ENCODE measurements at regions not wholly inside any gene's neighbourhood (a gene's known extent, or its start where the extent isn't known, plus 50 kb on each side); places are given as distances from the start of the nearest gene placed in this dataset.
A peak's percentile ranks its signal among the peaks of the same experiment; 100 is the strongest.

DNA sequence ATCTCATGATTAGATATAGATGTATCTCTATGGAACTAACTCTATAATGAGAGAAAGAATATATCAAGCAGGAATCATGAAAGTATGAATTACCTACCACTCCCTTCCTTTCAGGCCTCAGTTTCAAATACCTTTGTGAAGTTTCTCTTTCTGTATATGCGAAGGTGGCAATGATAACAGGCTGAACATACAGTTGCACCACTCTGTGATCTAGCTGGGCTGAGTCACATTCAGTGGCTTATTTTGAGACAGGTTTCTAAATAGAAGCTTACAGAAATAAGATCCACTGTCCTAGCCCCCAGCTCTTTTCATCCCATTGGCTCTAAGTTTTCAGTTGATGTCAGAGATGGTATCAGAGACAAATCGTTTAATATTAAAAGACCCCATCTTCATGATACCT lies 662.0 kb downstream of the SLITRK1 start:
- no peak for DNase-seq (ENCODE audit: low read depth, low spot score)

GRCh38 chr13:83219832-83220231 lies 662.4 kb downstream of the SLITRK1 start:
- in situ Hi-C loops (cut with HindIII; ENCODE audit: low pct_unique_long_range_greater_than_20kb, low sequenced_read_pairs): no loop called here
- DNase-seq (ENCODE audit: low read depth, low spot score): no peak

More for the DNA sequence above, 662.0 kb downstream of the SLITRK1 start:
- in situ Hi-C loops (cut with HindIII; ENCODE audit: low pct_unique_long_range_greater_than_20kb, low sequenced_read_pairs): no loop called here

DNA sequence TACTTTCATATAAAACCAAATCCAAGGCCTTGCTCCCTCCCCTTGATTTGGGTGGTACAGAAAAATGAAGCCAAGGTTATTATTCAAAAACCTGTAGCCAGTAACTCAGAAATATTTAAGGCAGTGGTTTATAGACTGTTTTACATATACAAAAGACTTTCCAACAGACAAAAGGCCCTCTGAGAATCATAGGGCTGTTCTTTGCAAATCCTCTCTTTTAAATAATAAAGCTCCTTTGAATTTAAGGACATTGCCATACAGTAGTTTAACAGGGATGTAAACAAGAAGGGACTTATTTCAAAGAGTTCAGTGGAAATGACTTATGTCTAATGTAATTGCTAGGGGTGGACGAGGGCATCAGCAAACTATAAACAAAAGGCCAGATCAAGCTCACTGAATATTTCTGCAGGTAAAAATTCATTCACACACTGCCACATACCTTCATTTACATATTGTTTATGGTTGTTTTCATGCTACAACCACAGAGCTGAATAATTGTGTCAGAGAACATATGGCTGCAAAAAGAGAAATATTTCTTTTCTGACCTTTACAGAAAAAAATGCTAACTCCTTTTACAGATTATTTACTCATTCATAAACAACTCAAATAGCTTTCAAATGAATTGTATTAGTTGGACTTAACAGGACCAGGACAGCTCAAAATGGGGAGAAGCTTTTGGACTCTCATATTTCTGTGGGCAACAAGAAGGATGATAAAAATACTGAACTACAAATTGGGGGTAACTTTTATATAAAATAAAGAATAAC lies 665.6 kb downstream of the SLITRK1 start:
- in situ Hi-C loops (cut with HindIII; ENCODE audit: low pct_unique_long_range_greater_than_20kb, low sequenced_read_pairs): no loop called here
- DNase-seq (ENCODE audit: low read depth, low spot score): no peak

DNA sequence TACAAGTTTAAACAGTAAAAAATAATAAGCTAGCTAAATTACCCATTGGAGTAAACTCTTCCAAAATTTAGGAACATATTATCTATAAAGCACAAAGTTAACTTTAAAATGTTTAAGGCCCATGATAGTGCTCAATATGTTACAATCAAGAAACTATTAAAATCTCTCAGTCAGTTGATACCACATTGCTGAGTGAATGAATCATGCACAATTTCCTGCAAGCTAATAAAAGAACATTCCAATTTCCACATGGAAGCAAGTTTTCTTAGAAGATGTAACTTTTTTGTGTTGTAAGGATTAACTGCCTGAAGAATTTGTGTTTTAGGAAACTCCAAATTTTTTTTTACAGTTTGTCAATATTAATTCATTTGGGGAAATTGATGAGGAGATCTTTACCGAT lies 666.6 kb downstream of the SLITRK1 start:
- in situ Hi-C loops (cut with HindIII; ENCODE audit: low pct_unique_long_range_greater_than_20kb, low sequenced_read_pairs): no loop called here
- DNase-seq (ENCODE audit: low read depth, low spot score): no peak

DNA sequence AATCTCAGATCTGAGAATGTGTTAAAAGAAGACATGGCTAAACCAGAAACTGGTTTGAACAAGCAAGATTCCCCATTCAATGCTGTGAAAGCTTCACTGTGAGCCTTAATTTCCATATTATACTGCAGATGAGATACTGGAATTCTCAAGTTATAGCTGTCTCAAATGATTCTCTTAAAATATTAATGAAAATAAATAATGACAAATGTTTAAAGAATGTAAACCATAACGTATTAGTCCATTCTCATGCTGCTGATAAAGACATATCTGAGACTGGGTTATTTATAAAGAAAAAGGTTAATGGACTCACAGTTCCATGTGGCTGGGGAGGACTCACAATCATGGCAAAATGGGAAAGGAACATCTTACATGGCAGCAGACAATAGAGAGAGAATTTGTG lies 667.8 kb downstream of the SLITRK1 start:
- in situ Hi-C loops (cut with HindIII; ENCODE audit: low pct_unique_long_range_greater_than_20kb, low sequenced_read_pairs): no loop called here
- no peak for DNase-seq (ENCODE audit: low read depth, low spot score)

- in situ Hi-C loops (cut with HindIII; ENCODE audit: low pct_unique_long_range_greater_than_20kb, low sequenced_read_pairs): no loop called here
- no peak for DNase-seq (ENCODE audit: low read depth, low spot score)
Measured at GRCh38 chr13:83211301-83211700, 671.0 kb downstream of the SLITRK1 start.

GRCh38 chr13:83204886-83205285 lies 677.4 kb downstream of the SLITRK1 start:
- no peak for DNase-seq (ENCODE audit: low read depth, low spot score)
- in situ Hi-C loops (cut with HindIII; ENCODE audit: low pct_unique_long_range_greater_than_20kb, low sequenced_read_pairs): no loop called here

GRCh38 chr13:83201506-83201905 lies 680.8 kb downstream of the SLITRK1 start:
- in situ Hi-C loops (cut with HindIII; ENCODE audit: low pct_unique_long_range_greater_than_20kb, low sequenced_read_pairs): no loop called here

GRCh38 chr13:83197316-83197715 lies 685.0 kb downstream of the SLITRK1 start:
- DNase-seq (ENCODE audit: low read depth, low spot score): no peak
- in situ Hi-C loops (cut with HindIII; ENCODE audit: low pct_unique_long_range_greater_than_20kb, low sequenced_read_pairs): no loop called here

More at GRCh38 chr13:83201506-83201905, 680.8 kb downstream of the SLITRK1 start:
- DNase-seq (ENCODE audit: low read depth, low spot score): no peak

DNA sequence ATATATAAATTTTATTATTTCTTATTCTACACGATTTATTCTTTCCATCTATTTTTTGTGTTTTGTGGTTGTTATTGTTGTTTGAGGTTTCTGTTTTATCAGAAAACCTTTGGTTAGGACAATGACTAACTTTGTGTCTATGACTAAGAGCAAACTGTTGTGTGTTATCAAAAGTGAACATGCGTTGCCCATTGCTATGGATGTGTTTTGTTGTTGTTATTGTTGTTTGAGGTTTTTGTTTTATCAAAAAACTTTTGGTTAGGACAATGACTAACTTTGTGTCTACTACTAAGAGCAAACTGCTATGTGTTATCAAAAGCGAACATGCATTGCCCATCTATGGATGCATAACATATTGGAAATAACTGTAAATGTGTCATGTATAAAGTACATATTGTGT lies 692.3 kb downstream of the SLITRK1 start:
- in situ Hi-C loops (cut with HindIII; ENCODE audit: low pct_unique_long_range_greater_than_20kb, low sequenced_read_pairs): no loop called here

GRCh38 chr13:83184819-83185218 lies 697.5 kb downstream of the SLITRK1 start:
- DNase-seq (ENCODE audit: low read depth, low spot score): no peak
- in situ Hi-C loops (cut with HindIII; ENCODE audit: low pct_unique_long_range_greater_than_20kb, low sequenced_read_pairs): no loop called here

More for the DNA sequence above, 692.3 kb downstream of the SLITRK1 start:
- no peak for DNase-seq (ENCODE audit: low read depth, low spot score)

- DNase-seq (ENCODE audit: low read depth, low spot score): no peak
- in situ Hi-C loops (cut with HindIII; ENCODE audit: low pct_unique_long_range_greater_than_20kb, low sequenced_read_pairs): no loop called here
Measured at GRCh38 chr13:83184150-83184475, 698.2 kb downstream of the SLITRK1 start.

- in situ Hi-C loops (cut with HindIII; ENCODE audit: low pct_unique_long_range_greater_than_20kb, low sequenced_read_pairs): no loop called here
- no peak for DNase-seq (ENCODE audit: low read depth, low spot score)
Measured at GRCh38 chr13:83183439-83184149, 698.7 kb downstream of the SLITRK1 start.

DNA sequence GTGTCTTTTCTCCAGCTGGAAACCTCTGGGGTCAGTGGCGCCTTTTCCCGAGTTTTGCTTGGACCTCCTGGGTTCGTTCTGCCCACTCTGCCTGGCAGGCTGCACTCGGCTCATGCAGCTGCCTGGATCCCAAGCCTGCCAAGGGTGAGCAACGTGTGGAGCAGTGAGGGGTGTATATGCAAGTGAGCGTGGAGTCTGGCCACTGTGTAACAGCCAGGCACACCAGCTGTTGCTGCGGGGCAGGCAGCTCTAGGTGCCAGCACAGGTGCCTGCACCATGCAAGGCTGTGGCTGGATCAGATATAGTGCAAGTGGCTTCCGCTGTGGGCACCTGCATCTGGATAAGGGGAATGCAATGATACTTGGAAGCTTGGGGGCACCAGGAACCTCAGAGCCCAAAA lies 699.4 kb downstream of the SLITRK1 start:
- in situ Hi-C loops (cut with HindIII; ENCODE audit: low pct_unique_long_range_greater_than_20kb, low sequenced_read_pairs): no loop called here
- DNase-seq (ENCODE audit: low read depth, low spot score): no peak

GRCh38 chr13:83178008-83178407 lies 704.3 kb downstream of the SLITRK1 start:
- in situ Hi-C loops (cut with HindIII; ENCODE audit: low pct_unique_long_range_greater_than_20kb, low sequenced_read_pairs): no loop called here

DNA sequence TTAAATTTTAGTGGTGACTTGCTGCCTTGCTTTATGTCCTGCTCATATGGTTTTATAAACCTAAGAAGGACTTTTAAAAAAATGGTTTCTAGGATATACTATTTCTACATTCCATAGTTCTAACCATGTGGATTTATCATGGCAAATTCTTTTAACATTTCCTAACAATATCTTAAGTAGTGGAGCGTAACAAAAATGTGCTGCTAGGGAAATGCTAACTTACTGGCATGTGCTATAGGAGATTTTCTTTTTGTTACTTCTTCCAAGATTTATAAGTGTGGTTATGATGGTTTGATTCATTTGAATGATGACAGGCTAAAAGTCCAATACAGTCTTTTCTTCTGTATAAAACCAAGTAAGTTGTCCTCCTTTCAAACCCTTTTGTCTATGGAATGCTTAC lies 713.7 kb downstream of the SLITRK1 start:
- DNase-seq (ENCODE audit: low read depth, low spot score): no peak
- in situ Hi-C loops (cut with HindIII; ENCODE audit: low pct_unique_long_range_greater_than_20kb, low sequenced_read_pairs): no loop called here

More at GRCh38 chr13:83178008-83178407, 704.3 kb downstream of the SLITRK1 start:
- DNase-seq (ENCODE audit: low read depth, low spot score): no peak

GRCh38 chr13:83167203-83167602 lies 715.1 kb downstream of the SLITRK1 start:
- in situ Hi-C loops (cut with HindIII; ENCODE audit: low pct_unique_long_range_greater_than_20kb, low sequenced_read_pairs): no loop called here
- DNase-seq (ENCODE audit: low read depth, low spot score): no peak

- in situ Hi-C loops (cut with HindIII; ENCODE audit: low pct_unique_long_range_greater_than_20kb, low sequenced_read_pairs): no loop called here
- no peak for DNase-seq (ENCODE audit: low read depth, low spot score)
Measured at GRCh38 chr13:83166550-83166949, 715.7 kb downstream of the SLITRK1 start.

DNA sequence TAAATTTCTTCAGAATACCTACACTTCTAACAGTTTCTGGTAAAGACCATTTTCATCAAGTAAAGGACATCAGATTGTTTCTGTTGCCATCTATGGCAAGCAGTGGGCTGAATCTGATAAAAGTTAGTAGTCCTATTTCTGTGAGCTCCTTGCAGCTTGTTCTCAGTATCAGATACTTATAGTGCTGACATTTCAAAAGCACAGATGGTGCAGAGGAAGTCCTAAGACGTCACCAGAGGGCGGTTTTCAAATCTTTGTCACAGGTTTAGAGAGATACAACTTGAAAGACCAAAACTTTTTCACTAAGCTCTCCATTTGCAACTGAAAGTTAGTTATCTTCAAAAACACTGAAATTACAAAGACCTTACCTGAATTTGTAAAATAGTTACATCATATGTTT lies 719.8 kb downstream of the SLITRK1 start:
- peak; percentile 51 for DNase-seq (ENCODE audit: low read depth, low spot score)
- in situ Hi-C loops (cut with HindIII; ENCODE audit: low pct_unique_long_range_greater_than_20kb, low sequenced_read_pairs): no loop called here
